HG02623 (cell line): ENCODE measurements at regions not wholly inside any gene's neighbourhood (a gene's known extent, or its start where the extent isn't known, plus 50 kb on each side); places are given as distances from the start of the nearest gene placed in this dataset.
"Not testable (repeated sequence)": the region's sequence is repeated elsewhere in the genome, so short reads cannot be mapped to it uniquely, and the experiment has no call there.

ENCODE experiments used
- ATAC-seq: cut with Tn5 transposase; IDR thresholded peaks from one replicate; pipeline ENCODE4 v1.9.1; 2021; ENCODE audit warnings: moderate library complexity; ENCODE audit not compliant: unreplicated experiment

DNA sequence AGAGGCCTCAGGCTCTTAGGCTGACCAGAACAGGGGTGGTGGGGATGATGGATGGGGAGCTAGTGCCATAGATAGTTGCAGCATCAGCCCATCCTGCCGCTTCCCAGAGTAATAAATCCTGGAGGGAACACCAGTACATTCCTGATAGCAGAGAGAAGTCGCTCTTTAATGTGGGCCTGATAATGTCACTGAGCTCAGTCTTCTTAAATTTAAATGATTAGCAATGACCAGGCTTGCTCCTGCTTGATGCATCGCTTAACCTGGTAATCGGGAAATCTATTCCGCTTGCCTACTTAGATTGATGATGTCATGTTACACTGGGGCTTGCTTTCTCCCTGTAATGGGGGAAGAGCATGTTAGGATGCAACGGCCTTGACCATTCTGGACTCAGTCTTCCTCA lies 218.6 kb upstream of the PLXNA2 start:
- ATAC-seq = no peak

DNA sequence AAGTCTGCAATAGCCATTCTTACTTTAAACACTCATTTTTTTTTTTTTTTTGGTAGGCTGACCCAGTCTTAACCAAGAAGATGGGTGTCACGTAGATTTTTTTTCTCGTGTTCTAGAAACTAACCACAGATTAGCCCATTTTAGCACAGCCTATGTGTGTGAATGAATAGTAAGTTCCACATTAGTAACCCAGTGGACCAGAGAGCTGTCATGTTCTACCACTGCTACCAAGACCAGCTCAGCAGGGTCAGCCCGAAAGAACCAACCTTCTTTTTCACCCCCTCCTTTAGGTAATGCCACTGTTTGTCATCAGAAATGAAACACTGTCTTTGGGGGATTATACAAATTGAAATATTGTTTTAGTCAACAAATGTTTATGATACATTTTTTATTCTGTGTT lies 221.1 kb upstream of the PLXNA2 start:
- ATAC-seq = no peak

DNA sequence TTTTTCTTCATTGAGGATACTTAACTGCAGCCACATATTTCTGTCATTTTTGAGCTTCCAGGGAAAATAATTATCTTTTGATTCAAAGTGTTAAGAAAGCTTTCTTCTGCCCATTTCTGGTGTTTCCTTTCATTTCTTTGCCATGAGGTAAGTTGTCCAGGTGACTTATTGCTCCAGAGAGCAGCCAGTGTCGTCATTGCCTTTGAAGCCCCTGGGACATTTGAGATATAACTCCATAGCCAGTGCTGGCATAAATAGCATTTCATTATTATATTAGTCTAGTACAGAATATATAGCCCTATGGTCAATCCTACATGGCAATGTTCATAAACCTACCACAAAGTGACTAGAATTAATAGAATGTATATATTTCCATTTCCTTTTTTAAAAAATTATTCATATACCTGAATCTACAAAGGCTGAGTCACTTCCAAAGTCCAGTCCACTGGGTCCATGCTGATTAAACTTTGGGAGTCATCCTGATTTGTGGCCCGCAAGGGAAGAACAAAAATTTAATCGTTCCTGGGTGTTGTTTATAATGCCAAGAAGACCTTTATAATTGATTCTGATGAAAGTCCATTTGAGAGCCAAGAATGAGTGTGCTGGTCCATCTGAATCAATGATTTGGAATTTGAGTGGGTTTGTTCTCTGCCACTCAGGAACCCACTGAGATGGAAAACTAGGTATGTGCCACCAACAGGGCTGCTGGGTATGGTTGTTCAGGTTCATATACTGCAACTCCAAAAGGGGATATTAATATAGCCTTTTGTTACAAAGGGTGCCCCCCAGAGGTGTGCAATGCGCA lies 221.8 kb upstream of the PLXNA2 start:
- no peak for ATAC-seq

DNA sequence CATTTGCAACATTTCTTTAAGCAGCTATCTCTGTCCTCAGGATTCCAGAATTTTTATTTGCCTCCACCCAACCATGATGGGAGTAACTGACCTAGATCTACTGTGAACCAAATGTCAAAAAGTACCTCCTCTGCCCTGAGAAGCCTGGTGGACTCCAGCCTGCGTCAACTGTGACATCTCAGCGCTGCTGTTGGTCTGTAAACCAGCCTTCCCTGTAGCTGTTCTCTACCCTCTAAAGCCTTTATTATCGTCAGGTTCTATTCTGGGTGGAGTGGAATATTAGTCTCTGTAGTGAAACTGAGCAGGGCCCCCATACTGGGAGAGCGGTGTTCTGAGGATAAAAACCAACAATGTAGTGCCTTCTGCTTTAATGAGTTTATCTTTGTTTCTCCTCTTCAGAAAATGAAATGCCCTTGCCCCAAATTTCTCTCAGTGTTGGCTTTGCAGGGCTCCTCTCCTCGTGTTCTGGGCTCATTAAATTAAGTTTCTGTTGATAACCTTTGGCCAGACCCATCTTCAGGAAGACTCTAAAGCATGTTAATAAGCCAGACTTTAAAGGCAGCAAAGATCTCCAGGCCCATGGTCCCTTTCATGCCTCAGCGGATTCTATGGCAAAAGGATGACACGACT lies 223.1 kb upstream of the PLXNA2 start:
- no peak for ATAC-seq

DNA sequence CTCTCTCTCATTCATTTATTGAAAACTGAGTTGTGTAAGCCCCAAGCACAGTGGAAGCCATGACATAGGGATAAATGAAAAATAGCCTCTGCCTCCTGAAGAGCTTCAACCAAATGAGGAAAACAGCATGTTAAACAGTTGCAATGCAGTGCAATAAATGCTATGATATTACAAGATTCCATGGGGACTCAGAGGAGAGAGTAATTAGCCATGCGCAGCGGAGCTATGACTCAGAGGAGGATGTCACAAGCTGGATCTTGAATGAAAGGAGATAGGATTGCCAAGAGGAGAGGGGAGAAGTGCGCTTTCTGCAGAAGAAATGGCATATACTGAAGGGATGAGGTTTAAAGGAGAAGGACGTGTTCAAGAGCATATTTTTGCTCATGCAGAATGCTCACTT lies 231.3 kb upstream of the PLXNA2 start:
- ATAC-seq = no peak

DNA sequence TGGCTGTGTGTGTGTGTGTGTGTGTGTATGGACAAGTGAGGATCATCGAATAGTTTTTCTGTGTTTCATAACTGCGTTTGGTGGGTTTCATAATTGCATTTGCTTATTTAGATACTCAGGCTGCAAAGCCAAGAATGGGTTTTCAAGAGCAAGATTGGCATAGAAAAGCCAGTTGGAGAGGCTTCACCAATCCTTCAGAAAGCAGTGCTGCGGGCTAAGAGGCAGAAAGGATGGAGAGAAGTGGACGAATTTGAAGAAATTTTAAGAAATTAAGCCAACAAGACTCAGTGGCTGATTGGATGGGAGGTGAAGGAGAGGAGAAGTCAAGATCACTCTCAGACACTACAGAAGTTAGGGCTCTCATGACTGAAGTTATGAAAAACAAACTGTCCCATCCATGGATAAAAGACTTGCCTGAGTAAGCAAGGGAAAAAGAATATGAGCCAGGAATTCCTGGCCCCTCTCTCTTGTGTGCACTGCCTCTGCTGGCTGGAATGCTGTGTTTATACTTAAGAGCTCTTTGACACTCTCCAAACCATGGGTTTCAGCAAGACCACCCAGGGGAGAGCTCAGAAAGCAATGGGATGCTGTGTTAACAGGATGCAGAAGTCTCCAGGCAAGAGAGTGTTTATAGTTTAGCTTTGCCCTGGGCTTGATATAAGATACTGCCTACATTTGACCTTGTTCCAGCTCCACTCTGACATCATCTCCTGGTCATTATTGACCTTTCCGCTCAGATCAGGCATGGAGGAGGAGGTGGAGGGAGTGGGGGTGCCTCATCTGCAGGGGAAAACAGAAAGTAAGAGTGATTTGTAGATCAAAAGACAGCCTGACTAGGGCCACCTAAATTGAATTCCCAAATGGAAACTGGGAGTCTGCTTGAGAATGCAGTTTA lies 232.0 kb upstream of the PLXNA2 start:
- no peak for ATAC-seq

DNA sequence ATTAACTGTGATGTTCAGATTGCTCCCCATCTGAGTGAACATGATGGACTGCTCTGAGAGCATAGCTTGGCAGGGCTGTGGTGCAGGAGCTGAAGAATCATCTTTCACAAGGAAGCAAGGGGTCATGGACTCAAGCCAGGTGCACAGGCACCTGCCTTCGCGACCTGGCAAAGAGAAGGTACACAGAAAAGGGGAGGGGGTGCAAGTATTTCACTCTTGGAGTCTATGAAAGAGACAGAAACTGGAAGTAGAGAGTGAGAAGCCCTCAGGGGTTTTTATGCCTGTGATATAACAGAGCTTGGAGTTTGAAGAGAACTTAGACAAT lies 232.6 kb upstream of the PLXNA2 start:
- ATAC-seq = no peak

DNA sequence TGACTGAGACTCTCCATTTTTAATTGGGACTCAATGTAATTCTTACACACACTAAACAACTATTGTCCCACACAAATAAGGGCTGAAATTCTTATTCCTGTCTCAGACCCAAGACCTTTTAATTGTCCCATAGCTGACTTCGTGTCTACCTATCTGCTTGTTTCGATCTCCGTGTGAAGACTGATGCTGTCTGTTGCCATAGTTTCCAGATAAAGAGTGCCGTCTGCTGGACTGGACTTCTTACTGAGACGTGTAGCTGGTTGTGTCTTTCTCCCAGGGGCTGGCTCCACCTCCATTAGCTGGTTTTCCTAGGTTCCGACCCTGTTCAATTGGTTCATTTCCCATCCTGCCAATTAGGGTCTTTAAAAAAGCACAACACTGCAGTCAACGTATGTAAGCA lies 235.3 kb upstream of the PLXNA2 start:
- no peak for ATAC-seq

DNA sequence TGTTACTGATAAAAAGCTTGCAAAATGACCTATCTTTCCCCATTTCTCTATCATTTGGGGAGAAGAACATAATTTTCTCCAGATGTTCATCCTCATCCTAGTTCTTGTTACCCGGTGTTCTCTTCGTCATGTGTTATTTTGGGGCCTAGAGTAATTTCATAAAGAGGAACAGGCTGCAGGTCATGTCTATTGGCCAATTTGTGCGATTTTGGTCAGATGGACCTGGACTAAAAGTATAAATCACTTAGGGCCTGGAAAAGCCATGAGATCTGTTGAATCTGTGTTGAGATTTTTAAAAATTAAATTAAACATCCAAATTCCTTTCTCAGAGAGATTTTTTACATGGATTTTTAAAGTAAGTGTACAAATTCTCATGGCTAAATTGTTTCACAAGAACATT lies 241.3 kb upstream of the PLXNA2 start:
- no peak for ATAC-seq

DNA sequence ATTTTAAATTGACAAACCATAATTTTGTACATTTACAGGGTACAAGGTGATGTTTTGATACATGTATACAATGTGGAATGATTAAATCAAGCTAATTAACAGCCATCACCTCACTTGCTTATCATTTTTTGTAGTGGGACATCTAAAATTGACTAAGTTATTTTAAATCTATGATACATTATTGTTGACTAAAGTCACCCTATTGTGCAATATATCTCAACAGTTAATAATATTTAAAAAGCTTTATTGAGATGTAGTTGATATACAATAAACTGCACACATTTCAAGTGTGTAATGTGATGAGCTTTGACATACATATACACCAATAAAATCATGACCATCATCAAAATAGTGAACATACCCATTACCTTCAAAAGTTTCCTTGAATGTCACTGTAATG lies 242.5 kb upstream of the PLXNA2 start:
- ATAC-seq = no peak

DNA sequence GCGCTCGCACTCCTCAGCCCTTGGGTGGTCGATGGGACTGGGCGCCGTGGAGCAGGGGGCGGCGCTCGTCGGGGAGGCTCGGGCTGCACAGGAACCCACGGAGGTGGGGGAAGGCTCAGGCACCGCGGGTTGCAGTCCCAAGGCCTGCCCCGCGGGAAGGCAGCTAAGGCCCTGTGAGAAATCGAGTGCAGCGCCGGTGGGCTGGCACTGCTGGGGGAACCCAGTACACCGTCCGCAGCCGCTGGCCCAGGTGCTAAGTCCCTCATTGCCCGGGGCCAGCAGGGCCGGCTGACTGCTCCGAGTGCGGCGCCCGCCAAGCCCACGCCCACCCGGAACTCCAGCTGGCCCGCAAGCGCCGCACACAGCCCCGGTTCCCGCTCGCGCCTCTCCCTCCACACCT lies 244.2 kb upstream of the PLXNA2 start:
- not testable (repeated sequence) for ATAC-seq

DNA sequence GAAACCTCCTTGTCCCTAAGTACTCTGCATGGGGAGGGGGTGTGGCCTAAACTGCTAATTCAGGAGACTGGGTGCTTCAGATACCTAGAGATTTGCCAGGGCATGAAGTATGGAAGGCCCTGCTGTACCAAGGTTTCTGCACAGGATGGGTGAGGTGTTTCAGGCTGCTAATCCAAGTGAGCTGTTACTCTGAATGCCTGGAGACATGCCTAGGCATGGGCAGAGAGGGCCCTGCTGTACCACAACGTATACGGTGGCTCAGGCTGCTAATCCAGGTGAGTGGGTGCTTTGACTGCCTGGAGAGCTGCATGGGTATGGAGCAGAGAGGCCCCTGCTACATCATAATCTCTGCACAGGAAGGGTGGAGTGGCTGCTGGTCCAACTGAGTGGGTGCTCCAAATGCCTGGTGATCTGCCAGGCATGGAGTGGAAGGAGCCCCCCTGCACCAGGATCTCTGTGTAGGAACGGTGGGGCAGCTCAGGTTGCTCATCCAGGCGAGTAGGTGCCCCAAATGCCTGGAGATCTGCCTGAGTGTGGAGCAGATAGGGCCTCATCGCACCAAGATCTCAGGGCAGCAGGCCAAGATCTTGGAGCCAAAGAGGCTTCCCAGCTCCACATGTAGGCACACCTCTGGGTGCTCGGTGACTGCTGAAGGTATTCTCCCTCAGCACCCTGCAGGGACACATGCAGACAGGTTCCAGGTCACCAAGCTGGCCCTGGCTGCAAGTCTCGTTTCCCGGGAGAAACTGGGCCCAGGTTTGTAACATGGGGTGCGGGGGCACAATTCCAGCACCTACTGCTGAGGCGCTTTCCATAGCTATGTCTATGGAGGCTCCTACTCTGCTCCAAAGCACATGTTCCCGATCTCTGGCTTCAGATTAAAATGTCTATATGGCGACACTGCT lies 252.5 kb upstream of the PLXNA2 start:
- ATAC-seq = no peak

DNA sequence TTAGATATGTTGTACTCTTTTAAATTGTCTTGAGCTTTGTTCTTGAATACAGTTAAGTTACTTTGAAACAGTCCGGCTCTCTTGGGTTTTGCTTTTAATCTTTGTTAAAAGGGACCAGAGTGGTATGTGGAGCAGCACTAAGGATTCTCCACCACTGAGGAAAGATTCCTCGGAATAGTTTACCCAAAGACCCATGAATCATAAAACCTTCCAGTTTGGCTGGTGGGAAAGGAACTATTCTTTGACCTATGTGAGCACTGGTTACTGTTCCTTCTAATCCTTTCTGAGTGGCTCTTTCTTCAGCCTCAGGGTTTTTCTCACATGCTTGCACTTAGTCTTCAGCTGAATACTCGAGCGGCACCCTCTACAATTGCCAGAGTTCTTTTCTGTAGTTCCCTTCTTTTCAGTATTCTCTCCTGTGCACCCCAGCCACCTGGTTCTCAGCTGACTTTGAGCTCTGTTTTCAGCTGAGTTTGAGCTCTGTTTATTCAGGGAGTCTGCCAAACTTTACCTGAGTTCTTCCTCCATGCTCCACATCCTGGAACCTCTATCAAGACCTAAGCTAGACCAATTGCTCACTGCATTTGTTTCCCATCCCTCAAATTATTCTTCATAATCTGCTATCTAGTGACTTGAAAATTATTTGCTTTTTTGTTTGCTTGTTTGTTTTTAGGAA lies 253.8 kb upstream of the PLXNA2 start:
- ATAC-seq = no peak

DNA sequence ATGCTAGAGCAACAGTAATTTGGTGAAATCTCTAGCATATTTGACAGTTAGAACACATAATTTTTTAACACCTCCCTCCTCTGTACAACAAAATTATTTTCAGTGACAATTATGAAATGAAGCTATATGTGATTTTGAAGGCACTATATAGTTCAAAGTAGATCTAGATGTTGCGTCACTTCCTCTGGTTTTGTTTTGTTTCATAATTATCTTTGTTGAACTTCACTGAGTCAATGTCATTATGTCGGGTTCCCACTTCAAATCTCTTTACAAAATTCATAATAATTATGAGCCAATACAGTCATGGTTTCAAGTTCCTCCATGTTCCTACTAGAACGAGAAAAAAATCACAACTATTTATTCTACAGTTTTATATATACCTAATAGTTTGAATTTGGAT lies 254.8 kb upstream of the PLXNA2 start:
- no peak for ATAC-seq

DNA sequence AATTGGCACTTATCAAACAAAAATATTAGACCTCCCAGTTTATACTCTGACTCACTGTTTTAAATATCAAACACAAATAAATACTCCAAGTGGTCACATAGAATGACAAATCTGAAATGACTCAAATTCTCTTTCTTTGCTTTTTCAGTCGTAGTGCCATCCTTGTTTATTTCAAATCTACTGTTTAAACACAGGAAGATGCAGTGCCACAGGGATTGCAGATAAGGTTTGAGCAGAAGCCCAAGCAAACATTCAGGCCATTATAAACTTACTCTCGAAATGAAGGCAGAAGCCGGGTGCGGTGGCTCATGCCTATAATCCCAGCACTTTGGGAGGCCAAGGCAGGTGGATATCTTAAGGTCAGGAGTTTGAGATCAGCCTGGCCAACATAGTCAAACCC lies 255.4 kb upstream of the PLXNA2 start:
- ATAC-seq = no peak

DNA sequence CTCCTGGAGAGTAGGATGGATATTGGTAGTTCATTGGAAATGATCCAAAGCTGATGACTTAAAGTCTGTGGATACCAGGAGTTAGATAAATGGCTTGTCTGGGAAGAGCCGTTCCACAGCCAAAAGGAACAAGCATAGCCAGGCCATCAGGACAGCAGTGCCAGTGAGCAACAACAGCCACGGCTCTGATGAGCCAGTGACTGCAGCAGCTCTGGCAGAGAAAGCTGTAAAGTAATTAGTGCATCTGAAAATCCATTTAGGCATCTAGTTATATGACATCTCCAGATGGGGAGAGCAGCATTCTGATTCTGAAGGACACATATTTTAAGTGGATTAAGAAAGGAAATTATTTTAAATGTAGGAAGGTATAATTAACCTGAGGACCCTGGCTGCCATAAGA lies 256.2 kb upstream of the PLXNA2 start:
- ATAC-seq = no peak

DNA sequence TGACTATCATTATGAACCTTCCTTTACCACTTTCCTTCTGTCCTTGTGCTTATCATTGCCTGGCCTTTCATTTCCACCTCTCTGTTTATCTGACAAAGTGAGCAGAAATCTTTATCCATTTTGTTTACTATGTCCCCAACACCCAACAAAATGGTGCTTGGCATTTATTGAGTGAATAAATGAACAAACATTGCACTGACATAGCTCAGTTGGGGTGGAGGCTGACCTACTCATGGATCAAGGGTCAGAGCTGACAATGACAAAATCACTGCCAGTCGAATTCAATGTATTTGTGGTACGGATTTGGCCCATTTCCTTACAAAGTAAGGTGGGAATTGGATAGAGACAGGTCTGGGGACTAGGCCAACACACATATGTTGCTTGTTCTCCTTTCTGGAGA lies 257.4 kb upstream of the PLXNA2 start:
- no peak for ATAC-seq

DNA sequence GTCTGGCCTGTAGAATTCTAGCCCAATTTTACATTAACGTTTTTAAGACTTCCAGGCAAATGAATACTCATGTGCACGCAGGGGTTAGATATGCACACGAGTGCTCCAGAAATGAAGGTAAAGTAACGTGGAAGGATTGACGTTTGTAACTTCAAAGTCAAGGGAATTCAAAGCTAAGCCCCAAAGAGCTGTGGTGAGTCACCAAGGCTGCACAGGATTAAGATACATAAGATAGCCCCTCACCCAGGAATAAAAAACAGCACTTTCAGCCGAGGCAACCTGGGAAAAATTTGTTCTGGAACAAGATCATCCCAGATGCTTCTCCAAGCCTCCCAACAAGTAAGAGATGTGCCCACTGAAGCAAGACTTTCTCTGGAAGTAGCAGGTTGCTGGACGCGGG lies 259.6 kb upstream of the PLXNA2 start:
- ATAC-seq = no peak

DNA sequence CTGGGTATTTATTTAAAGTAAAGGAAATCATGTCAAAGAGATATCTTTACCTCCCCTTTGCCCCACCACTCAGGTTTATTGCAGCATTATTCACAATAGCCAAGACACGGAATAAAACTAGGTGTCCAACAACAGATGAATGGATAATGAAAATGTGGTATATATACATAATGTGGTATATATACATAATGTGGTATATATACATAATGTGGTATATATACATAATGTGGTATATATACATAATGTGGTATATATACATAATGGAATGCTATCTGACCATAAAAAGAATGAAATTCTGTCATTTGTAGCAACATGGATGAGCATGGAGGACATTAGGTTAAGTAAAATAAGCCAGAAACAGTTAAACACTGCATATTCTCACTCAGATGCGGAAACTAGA lies 262.6 kb upstream of the PLXNA2 start:
- no peak for ATAC-seq

DNA sequence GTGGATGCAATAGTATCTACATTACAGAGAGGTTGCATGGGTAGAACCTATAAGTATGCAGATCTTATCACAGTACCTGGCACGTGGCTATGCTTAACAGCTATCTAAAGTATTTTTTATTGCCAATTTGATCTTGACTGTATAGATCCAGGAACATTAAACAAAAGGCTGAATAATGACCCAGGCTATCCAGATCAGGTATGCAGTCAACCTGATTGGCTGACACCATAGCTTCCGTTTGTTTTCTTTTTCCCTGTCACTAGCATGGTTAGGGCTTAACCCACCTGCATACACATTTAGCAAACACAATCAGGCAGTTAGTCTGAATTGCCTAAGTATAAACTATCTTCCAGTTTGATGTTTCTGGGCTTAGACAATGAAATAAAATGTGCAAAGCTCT lies 264.9 kb upstream of the PLXNA2 start:
- ATAC-seq = no peak
